Mucosa of rectum (tissue), 2 donors: ENCODE measurements at regions not wholly inside any gene's neighbourhood (a gene's known extent, or its start where the extent isn't known, plus 50 kb on each side); places are given as distances from the start of the nearest gene placed in this dataset.
"Not testable (repeated sequence)": the region's sequence is repeated elsewhere in the genome, so short reads cannot be mapped to it uniquely, and the experiment has no call there.

ENCODE experiments used
- H3K27ac ChIP-seq, 2 donors: one replicate each; pipeline ENCODE4 v1.7.0; 2013; ENCODE audit warnings: inconsistent platforms in 2 of 2, low read depth in 2 of 2, low read length in 2 of 2
- H3K27me3 ChIP-seq, 2 donors: one replicate each; pipeline ENCODE4 v1.7.0; 2013; ENCODE audit warnings: low read length in 2 of 2; ENCODE audit not compliant: control insufficient read depth in 2 of 2, insufficient read depth in 2 of 2
- H3K36me3 ChIP-seq, 2 donors: one replicate each; pipeline ENCODE4 v1.7.0; 2013; ENCODE audit warnings: low read length in 2 of 2; ENCODE audit not compliant: control insufficient read depth in 2 of 2, insufficient read depth in 2 of 2
- H3K4me1 ChIP-seq, 2 donors: one replicate each; pipeline ENCODE4 v1.7.0; 2013; ENCODE audit warnings: low read length in 2 of 2, mild to moderate bottlenecking in 1 of 2; ENCODE audit not compliant: control insufficient read depth in 2 of 2, insufficient read depth in 2 of 2
- H3K4me3 ChIP-seq, 2 donors: one replicate each; pipeline ENCODE4 v1.7.0; 2013; ENCODE audit warnings: low read length in 2 of 2
- H3K9ac ChIP-seq, 2 donors: one replicate each; pipeline ENCODE4 v1.7.0; 2013; ENCODE audit warnings: low read length in 2 of 2, low read depth in 1 of 2, mild to moderate bottlenecking in 1 of 2
- H3K9me3 ChIP-seq, 2 donors: one replicate each; pipeline ENCODE4 v1.7.0; 2013; ENCODE audit warnings: low read length in 2 of 2; ENCODE audit not compliant: control insufficient read depth in 2 of 2
- donor health status: healthy.
- donor health status: Normal muscosa, but diverticular disease.

- no peaks in the 10 kb centered on the region for H3K36me3 ChIP-seq
Observed at GRCh38 chr9:87372356-87372851, 125.3 kb upstream of the DAPK1 start.

DNA sequence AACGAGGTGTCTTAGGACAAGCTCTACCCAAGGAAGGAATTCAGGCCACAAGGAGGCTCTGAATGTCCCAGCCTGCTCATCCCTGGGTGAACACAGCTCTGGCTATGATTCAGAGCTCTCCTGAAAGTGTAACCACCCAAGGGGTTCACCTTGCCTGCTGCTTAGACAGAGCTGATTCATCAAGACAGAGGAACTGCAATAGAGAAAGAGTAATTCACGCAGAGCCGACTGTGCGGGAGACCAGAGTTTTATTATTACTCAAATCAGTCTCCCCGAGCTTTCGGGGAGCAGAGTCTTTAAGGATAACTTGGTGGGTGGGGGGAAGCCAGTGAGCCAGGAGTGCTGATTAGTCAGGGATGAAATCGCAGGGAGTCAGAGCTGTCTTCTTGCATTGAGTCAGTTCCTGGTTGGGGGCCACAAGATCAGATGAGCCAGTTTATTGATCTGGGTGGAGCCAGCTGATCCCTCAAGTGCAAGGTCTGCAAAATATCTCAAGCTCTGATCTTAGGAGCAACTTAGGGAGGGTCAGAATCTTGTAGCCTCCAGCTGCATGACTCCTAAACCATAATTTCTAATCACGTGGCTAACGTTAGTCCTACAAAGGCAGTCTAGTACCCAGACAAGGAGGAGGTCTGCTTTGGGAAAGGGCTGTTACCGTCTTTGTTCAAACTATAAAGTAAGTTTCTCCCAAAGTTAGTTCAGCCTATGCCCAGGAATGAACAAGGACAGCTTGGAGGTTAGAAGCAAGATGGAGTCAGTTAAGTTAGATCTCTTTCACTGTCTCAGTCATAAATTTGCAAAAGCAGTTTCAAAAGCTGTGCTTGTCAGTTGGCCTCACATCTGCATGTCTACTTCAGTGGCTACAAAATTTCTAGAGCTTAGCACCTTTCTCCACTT is 123.4 kb upstream of the DAPK1 start:
- H3K27me3 ChIP-seq = not testable (repeated sequence)

More at GRCh38 chr9:87372356-87372851, 125.3 kb upstream of the DAPK1 start:
- H3K9me3 ChIP-seq = no peaks in the 10 kb centered on the region
- no peaks in the 10 kb centered on the region for H3K27me3 ChIP-seq
- no peak overlapping the region for H3K9ac ChIP-seq
- H3K4me1 ChIP-seq = no peaks in the 10 kb centered on the region
- H3K4me3 ChIP-seq = no peak overlapping the region
- no peak overlapping the region for H3K27ac ChIP-seq

DNA sequence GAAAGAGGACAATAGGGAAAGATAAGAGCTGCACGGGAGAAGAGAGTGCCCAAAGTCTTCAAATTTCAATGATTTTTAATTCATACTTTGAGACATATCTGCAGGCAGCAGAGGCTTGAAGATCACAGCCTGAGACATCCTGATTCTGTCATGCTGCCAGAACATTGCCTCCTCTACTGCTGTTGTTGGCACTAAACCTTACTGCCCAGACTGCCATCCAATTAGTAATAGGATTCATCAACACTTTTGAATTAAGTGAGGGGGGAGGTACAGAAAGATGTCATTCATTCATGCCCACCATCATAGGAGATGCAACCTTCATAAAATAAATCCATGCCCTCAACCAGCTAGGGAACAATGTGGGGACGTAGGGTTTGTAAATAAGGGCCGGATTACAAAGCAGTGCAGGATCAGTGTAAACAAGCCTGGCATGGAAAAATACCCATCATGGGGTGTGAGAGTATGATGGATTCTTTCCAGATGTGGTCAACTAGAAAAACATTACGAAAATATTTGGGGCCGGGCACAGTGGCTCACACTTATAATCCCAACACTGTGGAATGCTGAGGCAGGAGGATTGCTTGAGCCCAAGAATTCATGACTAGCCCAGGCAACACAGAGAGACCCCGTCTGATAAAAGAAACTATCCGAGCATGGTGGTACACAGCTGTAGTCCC is 122.1 kb upstream of the DAPK1 start:
- H3K27me3 ChIP-seq = no peaks in the 10 kb centered on the region
- no peak overlapping the region for H3K4me3 ChIP-seq
- no peaks in the 10 kb centered on the region for H3K4me1 ChIP-seq
- H3K9ac ChIP-seq = no peak overlapping the region
- no peak overlapping the region for H3K27ac ChIP-seq
- H3K9me3 ChIP-seq = no peaks in the 10 kb centered on the region
- no peaks in the 10 kb centered on the region for H3K36me3 ChIP-seq

More for the DNA sequence above, 123.4 kb upstream of the DAPK1 start:
- not testable (repeated sequence) for H3K9ac ChIP-seq, H3K4me3 ChIP-seq, H3K36me3 ChIP-seq, H3K9me3 ChIP-seq, H3K4me1 ChIP-seq, H3K27ac ChIP-seq

GRCh38 chr9:87378676-87379075 is 119.0 kb upstream of the DAPK1 start:
- H3K9ac ChIP-seq = no peak overlapping the region
- H3K27ac ChIP-seq = no peak overlapping the region
- no peaks in the 10 kb centered on the region for H3K4me1 ChIP-seq
- H3K36me3 ChIP-seq = no peaks in the 10 kb centered on the region
- H3K9me3 ChIP-seq = no peaks in the 10 kb centered on the region
- H3K4me3 ChIP-seq = no peak overlapping the region
- no peaks in the 10 kb centered on the region for H3K27me3 ChIP-seq

DNA sequence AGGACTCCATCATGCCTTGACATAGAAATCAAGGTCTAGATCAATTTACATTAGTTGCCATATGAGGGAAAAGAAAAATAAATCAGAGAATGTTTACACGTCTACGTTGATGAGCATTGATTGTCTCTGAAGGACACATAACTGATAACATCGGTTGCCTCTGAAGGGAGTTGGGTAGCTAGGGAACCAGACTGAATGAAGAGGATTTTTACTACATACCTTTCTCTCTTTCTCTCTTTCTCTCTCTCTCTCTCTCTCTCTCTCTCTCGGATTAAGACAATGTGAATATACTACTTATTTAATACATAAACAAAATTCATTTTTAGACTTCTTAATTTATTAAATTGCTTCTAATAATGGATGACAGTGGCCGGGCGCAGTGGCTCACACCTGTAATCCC is 118.4 kb upstream of the DAPK1 start:
- no peak overlapping the region for H3K4me3 ChIP-seq
- H3K27ac ChIP-seq = no peak overlapping the region
- H3K4me1 ChIP-seq = no peaks in the 10 kb centered on the region
- H3K27me3 ChIP-seq = no peaks in the 10 kb centered on the region
- H3K36me3 ChIP-seq = no peaks in the 10 kb centered on the region
- no peaks in the 10 kb centered on the region for H3K9me3 ChIP-seq
- no peak overlapping the region for H3K9ac ChIP-seq

DNA sequence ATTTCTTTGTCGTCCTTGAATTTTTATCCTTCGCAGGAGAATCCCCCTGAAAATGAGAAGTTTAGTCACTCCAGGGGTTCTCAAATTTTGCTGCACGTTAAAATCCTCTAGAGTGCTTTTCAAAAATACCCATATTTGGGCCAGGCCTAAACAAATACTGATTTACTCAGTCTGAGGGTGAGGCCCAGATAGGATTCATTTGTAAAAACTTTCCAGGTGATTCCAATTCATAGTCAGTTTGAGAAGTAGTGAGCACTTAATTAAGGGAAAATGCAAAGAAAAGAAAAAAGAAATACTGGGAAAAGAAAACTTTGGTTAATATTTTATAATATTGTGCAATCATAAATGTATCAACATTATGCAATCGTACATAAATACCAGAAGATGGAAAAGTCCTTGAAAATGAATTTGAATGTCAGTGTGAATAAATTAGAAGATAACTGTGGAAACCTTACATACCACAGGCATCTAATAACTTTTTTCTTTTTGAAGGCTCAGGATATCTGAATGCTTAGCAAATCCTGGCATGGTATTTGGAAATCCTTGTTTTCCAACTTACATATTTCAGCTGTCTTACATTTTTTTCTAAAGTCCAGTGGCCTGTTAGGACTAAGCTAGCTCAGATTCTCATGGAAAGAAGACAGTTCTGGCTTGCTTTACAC is 116.5 kb upstream of the DAPK1 start:
- Histone ChIP-seq H3K27ac (no peak overlapping the region), H3K9ac (no peak overlapping the region), H3K4me3 (no peak overlapping the region), H3K27me3 (no peaks in the 10 kb centered on the region), H3K4me1 (no peaks in the 10 kb centered on the region), H3K9me3 (no peaks in the 10 kb centered on the region), H3K36me3 (no peaks in the 10 kb centered on the region)

DNA sequence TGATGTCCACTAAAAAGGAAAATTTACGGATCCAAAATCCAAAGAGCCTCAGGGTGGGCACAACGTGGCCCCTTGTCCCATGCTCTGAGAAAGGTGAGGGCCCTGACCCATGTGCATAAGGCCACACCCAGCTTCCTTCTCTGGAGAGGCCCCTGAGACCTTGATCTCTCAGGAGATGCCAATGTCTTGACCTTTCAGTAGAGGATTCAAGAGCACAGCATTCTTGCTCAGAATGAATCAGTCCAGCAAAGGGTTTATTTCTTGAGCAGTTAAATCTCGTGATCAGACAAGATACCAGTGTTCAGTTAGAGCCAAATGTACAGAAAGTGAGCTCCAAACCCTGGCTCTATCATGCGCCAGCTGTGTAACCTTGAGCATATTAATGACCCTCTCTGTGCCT is 115.9 kb upstream of the DAPK1 start:
- H3K4me3 ChIP-seq = no peak overlapping the region
- H3K36me3 ChIP-seq = no peaks in the 10 kb centered on the region
- H3K27ac ChIP-seq = no peak overlapping the region
- no peaks in the 10 kb centered on the region for H3K9me3 ChIP-seq
- H3K27me3 ChIP-seq = no peaks in the 10 kb centered on the region
- no peaks in the 10 kb centered on the region for H3K4me1 ChIP-seq
- H3K9ac ChIP-seq = no peak overlapping the region

DNA sequence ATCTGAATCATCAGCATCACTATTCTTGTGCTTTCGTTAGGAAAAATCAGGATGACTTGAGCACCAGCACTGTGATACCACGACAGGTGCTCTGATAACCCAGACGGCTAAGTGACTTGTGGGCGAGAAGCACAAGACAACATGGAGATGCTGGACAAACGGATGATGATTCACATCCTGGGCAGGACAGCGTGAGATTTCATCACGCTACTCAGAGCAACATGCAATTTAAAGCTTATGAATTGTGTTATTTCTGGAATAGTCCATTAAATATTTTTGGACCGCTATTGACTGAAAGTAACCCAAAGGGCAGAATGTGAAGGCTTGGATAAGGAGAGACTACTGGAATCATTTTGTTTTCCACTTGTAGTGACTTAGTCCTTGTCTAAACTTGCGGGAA is 114.8 kb upstream of the DAPK1 start:
- no peak overlapping the region for H3K4me3 ChIP-seq
- no peaks in the 10 kb centered on the region for H3K4me1 ChIP-seq
- H3K27me3 ChIP-seq = no peaks in the 10 kb centered on the region
- no peak overlapping the region for H3K9ac ChIP-seq
- no peaks in the 10 kb centered on the region for H3K9me3 ChIP-seq
- no peaks in the 10 kb centered on the region for H3K36me3 ChIP-seq
- no peak overlapping the region for H3K27ac ChIP-seq

DNA sequence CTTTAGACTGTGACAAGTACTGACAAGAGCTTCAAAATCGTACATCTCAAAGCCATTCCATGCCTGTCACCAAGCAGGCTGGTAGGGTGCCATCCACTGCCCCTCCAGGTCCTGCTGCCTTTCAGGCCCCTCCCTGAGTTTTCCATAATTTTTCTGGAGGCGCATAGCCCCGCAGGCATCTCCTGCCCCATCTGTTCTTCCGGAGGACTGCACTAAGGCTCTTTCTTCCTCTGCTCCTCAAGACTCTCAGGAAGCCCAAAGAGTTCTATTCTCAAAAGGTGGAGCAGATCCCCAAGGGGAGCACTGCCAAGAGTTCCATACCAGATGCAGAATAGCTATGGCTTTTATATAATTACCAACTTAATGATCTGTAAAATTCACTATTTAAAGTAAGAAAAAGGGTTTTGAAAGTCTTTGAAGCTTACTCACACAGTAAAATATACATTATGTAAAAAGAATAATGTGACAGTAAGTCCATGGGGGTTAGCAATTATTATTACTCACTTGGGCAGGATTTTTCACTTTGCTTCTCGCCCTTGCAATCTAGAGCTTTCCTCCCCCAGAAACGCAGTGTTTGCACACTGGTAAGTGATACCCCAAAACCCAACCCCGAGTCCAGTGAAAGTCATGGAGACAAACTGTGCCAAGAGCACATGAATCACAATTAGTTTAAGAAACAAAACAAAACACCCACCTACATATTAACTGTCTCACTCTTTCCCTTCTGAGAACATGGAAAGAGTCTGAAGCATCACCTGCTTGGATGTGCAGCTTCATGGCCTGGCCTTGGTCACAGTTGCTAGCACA is 114.1 kb upstream of the DAPK1 start:
- no peaks in the 10 kb centered on the region for H3K27me3 ChIP-seq
- no peaks in the 10 kb centered on the region for H3K36me3 ChIP-seq
- no peaks in the 10 kb centered on the region for H3K9me3 ChIP-seq
- no peaks in the 10 kb centered on the region for H3K4me1 ChIP-seq
- H3K27ac ChIP-seq = no peak overlapping the region
- H3K9ac ChIP-seq = no peak overlapping the region
- H3K4me3 ChIP-seq = no peak overlapping the region
